ENCODE measurements at regions not wholly inside any gene's neighbourhood (a gene's known extent, or its start where the extent isn't known, plus 50 kb on each side); places are given as distances from the start of the nearest gene placed in this dataset.

- Histone ChIP-seq H3K4me3 (ENCODE audit: low read depth, low read length, poor library complexity, severe bottlenecking) (no peak overlapping the region), H3K9me3 (ENCODE audit: low read length) (no peaks in the 10 kb centered on the region), H3K36me3 (ENCODE audit: insufficient read depth, low read length) (no peaks in the 10 kb centered on the region), H3K4me1 (ENCODE audit: insufficient read depth, low read length, poor library complexity, severe bottlenecking) (no peaks in the 10 kb centered on the region), H4K20me1 (ENCODE audit: insufficient read depth, low read length) (no peaks in the 10 kb centered on the region), H2AFZ (ENCODE audit: low read length) (no peak overlapping the region), H3K4me2 (ENCODE audit: low read length) (no peak overlapping the region), H3K9me2 (ENCODE audit: insufficient read depth, low read length) (no peaks in the 10 kb centered on the region), H3K27ac (ENCODE audit: low read depth, low read length, poor library complexity, severe bottlenecking) (no peak overlapping the region), H3K79me2 (ENCODE audit: insufficient read depth, low read depth, low read length) (no peaks in the 10 kb centered on the region)
- no peak for DNase-seq (ENCODE audit: low spot score)
- no TSS peak for BruUV-seq (replicated peaks)
- intact Hi-C loops (cut with micrococcal nuclease; ENCODE audit: unreplicated experiment) = no loop called here
- ChIA-PET CTCF (ENCODE audit: unreplicated experiment) (no interaction called here), POLR2A (interaction anchor here (0.6 kb wide), 1 partner anchor 93 kb away, joined by 4 read pairs; no protein-coding TSS in a partner anchor)
- no peak for TF ChIP-seq EZH2phosphoT487 (IDR thresholded peaks at IDR 0.05; ENCODE audit: borderline replicate concordance, low read depth, low read length)
- TF ChIP-seq, protein P1, sequence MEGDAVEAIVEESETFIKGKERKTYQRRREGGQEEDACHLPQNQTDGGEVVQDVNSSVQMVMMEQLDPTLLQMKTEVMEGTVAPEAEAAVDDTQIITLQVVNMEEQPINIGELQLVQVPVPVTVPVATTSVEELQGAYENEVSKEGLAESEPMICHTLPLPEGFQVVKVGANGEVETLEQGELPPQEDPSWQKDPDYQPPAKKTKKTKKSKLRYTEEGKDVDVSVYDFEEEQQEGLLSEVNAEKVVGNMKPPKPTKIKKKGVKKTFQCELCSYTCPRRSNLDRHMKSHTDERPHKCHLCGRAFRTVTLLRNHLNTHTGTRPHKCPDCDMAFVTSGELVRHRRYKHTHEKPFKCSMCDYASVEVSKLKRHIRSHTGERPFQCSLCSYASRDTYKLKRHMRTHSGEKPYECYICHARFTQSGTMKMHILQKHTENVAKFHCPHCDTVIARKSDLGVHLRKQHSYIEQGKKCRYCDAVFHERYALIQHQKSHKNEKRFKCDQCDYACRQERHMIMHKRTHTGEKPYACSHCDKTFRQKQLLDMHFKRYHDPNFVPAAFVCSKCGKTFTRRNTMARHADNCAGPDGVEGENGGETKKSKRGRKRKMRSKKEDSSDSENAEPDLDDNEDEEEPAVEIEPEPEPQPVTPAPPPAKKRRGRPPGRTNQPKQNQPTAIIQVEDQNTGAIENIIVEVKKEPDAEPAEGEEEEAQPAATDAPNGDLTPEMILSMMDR (conservative IDR thresholded peaks at IDR 0.05; ENCODE audit: low read length) = no peak
Observed at GRCh38 chr3:66828303-66828702, 169.8 kb upstream of the KBTBD8 start.

DNA sequence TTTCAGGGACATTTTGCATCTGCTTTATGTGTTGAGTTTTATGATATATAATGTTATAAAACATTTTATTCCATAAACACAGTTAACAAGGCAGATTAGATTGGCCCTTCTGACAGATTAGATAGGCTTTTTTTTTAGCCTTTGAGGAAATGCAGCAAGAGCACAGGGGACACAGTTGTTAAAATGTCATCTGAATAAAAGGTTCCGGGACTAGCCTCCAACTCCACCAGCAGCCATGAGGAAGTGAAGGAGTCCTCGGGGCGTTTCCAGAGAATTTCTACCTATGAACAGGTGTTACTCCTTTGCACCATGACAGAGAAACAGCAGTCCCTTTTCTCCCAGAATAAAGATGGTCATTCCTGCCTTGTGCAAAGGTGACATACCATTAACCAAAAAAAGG, 167.8 kb upstream of the KBTBD8 start:
- intact Hi-C loops (cut with micrococcal nuclease; ENCODE audit: unreplicated experiment) = no loop called here
- H3K9me3 ChIP-seq (ENCODE audit: low read length) = no peaks in the 10 kb centered on the region
- H3K27ac ChIP-seq (ENCODE audit: low read depth, low read length, poor library complexity, severe bottlenecking) = no peak overlapping the region
- POLR2A ChIA-PET = interaction anchor here (0.6 to 0.7 kb wide), 2 partner anchors 11 to 111 kb away, joined by 3 to 4 read pairs; no protein-coding TSS in a partner anchor
- H2AFZ ChIP-seq (ENCODE audit: low read length) = no peak overlapping the region
- H3K4me3 ChIP-seq (ENCODE audit: low read depth, low read length, poor library complexity, severe bottlenecking) = no peak overlapping the region
- CTCF ChIA-PET (ENCODE audit: unreplicated experiment) = no interaction called here
- H4K20me1 ChIP-seq (ENCODE audit: insufficient read depth, low read length) = no peaks in the 10 kb centered on the region
- H3K9me2 ChIP-seq (ENCODE audit: insufficient read depth, low read length) = no peaks in the 10 kb centered on the region
- H3K36me3 ChIP-seq (ENCODE audit: insufficient read depth, low read length) = no peaks in the 10 kb centered on the region
- no peaks in the 10 kb centered on the region for H3K4me1 ChIP-seq (ENCODE audit: insufficient read depth, low read length, poor library complexity, severe bottlenecking)
- no peak for TF ChIP-seq EZH2phosphoT487 (IDR thresholded peaks at IDR 0.05; ENCODE audit: borderline replicate concordance, low read depth, low read length)
- TF ChIP-seq, protein P1 (conservative IDR thresholded peaks at IDR 0.05; ENCODE audit: low read length) = no peak
- H3K79me2 ChIP-seq (ENCODE audit: insufficient read depth, low read depth, low read length) = no peaks in the 10 kb centered on the region
- no peak for DNase-seq (ENCODE audit: low spot score)
- H3K4me2 ChIP-seq (ENCODE audit: low read length) = no peak overlapping the region
- BruUV-seq (replicated peaks) = no TSS peak

- Histone ChIP-seq H3K9me2 (ENCODE audit: insufficient read depth, low read length) (no peaks in the 10 kb centered on the region), H3K4me3 (ENCODE audit: low read depth, low read length, poor library complexity, severe bottlenecking) (no peak overlapping the region), H3K4me1 (ENCODE audit: insufficient read depth, low read length, poor library complexity, severe bottlenecking) (no peaks in the 10 kb centered on the region), H3K4me2 (ENCODE audit: low read length) (no peak overlapping the region), H3K27ac (ENCODE audit: low read depth, low read length, poor library complexity, severe bottlenecking) (no peak overlapping the region), H3K36me3 (ENCODE audit: insufficient read depth, low read length) (no peaks in the 10 kb centered on the region), H2AFZ (ENCODE audit: low read length) (no peak overlapping the region), H3K9me3 (ENCODE audit: low read length) (no peaks in the 10 kb centered on the region), H3K79me2 (ENCODE audit: insufficient read depth, low read depth, low read length) (no peaks in the 10 kb centered on the region), H4K20me1 (ENCODE audit: insufficient read depth, low read length) (no peaks in the 10 kb centered on the region)
- BruUV-seq (replicated peaks) = no TSS peak
- ChIA-PET CTCF (ENCODE audit: unreplicated experiment) (interaction anchor here (0.6 kb wide), 1 partner anchor 520 kb away, joined by 3 read pairs; no protein-coding TSS in a partner anchor), POLR2A (interaction anchor here (0.6 kb wide), 2 partner anchors 21 to 424 kb away, joined by 3 to 5 read pairs; no protein-coding TSS in a partner anchor)
- intact Hi-C loops (cut with micrococcal nuclease; ENCODE audit: unreplicated experiment) = no loop called here
- TF ChIP-seq, protein P1 (conservative IDR thresholded peaks at IDR 0.05; ENCODE audit: low read length) = no peak
- TF ChIP-seq EZH2phosphoT487 (IDR thresholded peaks at IDR 0.05; ENCODE audit: borderline replicate concordance, low read depth, low read length) = no peak
- DNase-seq (ENCODE audit: low spot score) = no peak
Observed at GRCh38 chr3:66831931-66832330, 166.2 kb upstream of the KBTBD8 start.
